Suprapubic skin (tissue), 4 donors: ENCODE measurements at regions not wholly inside any gene's neighbourhood (a gene's known extent, or its start where the extent isn't known, plus 50 kb on each side); places are given as distances from the start of the nearest gene placed in this dataset.

Experiments used
- DNase-seq, 2 donors: peaks; one replicate each; pipeline ENCODE4 v3.0.0-alpha.2; 2019; ENCODE audit warnings: low spot score in 2 of 2
- H3K27ac ChIP-seq: fragments of 200-600 bp; sonication (generic); one replicate; pipeline ENCODE4 v1.5.1; 2019
- H3K27me3 ChIP-seq: fragments of 200-600 bp; sonication (generic); one replicate; pipeline ENCODE4 v1.5.1; 2019
- H3K36me3 ChIP-seq: fragments of 200-600 bp; sonication (generic); one replicate; pipeline ENCODE4 v1.5.1; 2019
- H3K4me1 ChIP-seq: fragments of 200-600 bp; sonication (generic); one replicate; pipeline ENCODE4 v1.5.1; 2019
- H3K4me3 ChIP-seq: fragments of 200-600 bp; sonication (generic); one replicate; pipeline ENCODE4 v1.5.1; 2019; ENCODE audit warnings: mild to moderate bottlenecking
- H3K9me3 ChIP-seq: fragments of 200-600 bp; sonication (generic); one replicate; pipeline ENCODE4 v1.5.1; 2019
- CTCF ChIP-seq, 2 donors: fragments of 200-600 bp in 1 of 2; fragments of 450-650 bp in 1 of 2; sonication (generic) in 1 of 2; IDR thresholded peaks; one replicate each; pipeline ENCODE4 v1.5.1; 2016 to 2019; ENCODE audit warnings: antibody characterized with exemption in 2 of 2, mild to moderate bottlenecking in 1 of 2, moderate library complexity in 1 of 2
- EP300 ChIP-seq: sonication (generic); formaldehyde crosslinking; IDR thresholded peaks from one replicate; pipeline ENCODE4 v1.6.1; 2017; ENCODE audit warnings: antibody characterized with exemption
- POLR2A ChIP-seq, 2 donors: fragments of 450-650 bp; IDR thresholded peaks; one replicate each; pipeline ENCODE4 v1.6.1; 2017; ENCODE audit warnings: antibody characterized with exemption in 2 of 2, mild to moderate bottlenecking in 2 of 2, moderate library complexity in 2 of 2
- POLR2AphosphoS5 ChIP-seq, 3 donors: sonication (generic); formaldehyde crosslinking; IDR thresholded peaks; one replicate each; pipeline ENCODE4 v1.6.1; 2017; ENCODE audit warnings: antibody characterized with exemption in 3 of 3
- WGBS: methylation state at CpG from one replicate; pipeline ENCODE4 v1.1.5; 2018; 5-methylcytosine and 5-hydroxymethylcytosine counted together

GRCh38 chr6:91266156-91266555 is 679.3 kb upstream of the MAP3K7 start:
- Histone ChIP-seq H3K9me3 (no peaks in the 10 kb centered on the region), H3K36me3 (no peaks in the 10 kb centered on the region), H3K4me3 (no peak overlapping the region), H3K27ac (no peak overlapping the region), H3K4me1 (no peaks in the 10 kb centered on the region), H3K27me3 (no peaks in the 10 kb centered on the region)
- no peak for DNase-seq
- TF ChIP-seq EP300 (no peak), CTCF (IDR thresholded peaks at IDR 0.05) (no peak)

DNA sequence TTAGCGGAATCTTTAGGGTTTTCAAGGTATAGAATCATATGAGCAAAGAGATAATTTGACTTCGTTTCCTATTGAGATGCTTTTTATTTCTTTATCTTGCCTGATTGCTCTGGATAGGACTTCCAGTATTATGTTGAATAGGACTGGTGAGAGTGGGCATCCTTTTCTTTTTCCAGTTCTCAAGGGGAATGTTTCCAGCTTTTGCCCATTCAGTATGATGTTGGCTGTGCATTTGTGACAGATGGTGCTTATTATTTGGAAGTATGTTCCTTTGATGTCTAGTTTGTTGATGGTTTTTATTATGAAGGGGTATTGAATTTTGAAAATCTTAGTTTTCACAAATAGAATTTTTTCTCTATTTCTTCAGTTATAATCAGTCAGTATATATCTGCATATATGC is 656.6 kb upstream of the MAP3K7 start:
- no peaks in the 10 kb centered on the region for H3K27me3 ChIP-seq
- no peak for DNase-seq
- TF ChIP-seq POLR2A (IDR thresholded peaks at IDR 0.05) (no peak), POLR2AphosphoS5 (IDR thresholded peaks at IDR 0.05) (no peak), EP300 (no peak), CTCF (IDR thresholded peaks at IDR 0.05) (no peak)
- H3K9me3 ChIP-seq, result no peaks in the 10 kb centered on the region
- H3K4me3 ChIP-seq, result no peak overlapping the region
- no peaks in the 10 kb centered on the region for H3K4me1 ChIP-seq
- WGBS, result 81% methylated on average over 2 of the region's 2 CpGs
- no peak overlapping the region for H3K27ac ChIP-seq
- no peaks in the 10 kb centered on the region for H3K36me3 ChIP-seq

- H3K27ac ChIP-seq, result no peak overlapping the region
- TF ChIP-seq POLR2A (IDR thresholded peaks at IDR 0.05) (no peak), POLR2AphosphoS5 (IDR thresholded peaks at IDR 0.05) (no peak), CTCF (IDR thresholded peaks at IDR 0.05) (no peak), EP300 (no peak)
- H3K9me3 ChIP-seq, result no peaks in the 10 kb centered on the region
- H3K4me3 ChIP-seq, result no peak overlapping the region
- H3K27me3 ChIP-seq, result no peaks in the 10 kb centered on the region
- 80% methylated on average over 3 of the region's 3 CpGs for WGBS
- no peaks in the 10 kb centered on the region for H3K36me3 ChIP-seq
- no peaks in the 10 kb centered on the region for H3K4me1 ChIP-seq
- no peak for DNase-seq
Measured at GRCh38 chr6:91242614-91242949, 655.7 kb upstream of the MAP3K7 start.

DNA sequence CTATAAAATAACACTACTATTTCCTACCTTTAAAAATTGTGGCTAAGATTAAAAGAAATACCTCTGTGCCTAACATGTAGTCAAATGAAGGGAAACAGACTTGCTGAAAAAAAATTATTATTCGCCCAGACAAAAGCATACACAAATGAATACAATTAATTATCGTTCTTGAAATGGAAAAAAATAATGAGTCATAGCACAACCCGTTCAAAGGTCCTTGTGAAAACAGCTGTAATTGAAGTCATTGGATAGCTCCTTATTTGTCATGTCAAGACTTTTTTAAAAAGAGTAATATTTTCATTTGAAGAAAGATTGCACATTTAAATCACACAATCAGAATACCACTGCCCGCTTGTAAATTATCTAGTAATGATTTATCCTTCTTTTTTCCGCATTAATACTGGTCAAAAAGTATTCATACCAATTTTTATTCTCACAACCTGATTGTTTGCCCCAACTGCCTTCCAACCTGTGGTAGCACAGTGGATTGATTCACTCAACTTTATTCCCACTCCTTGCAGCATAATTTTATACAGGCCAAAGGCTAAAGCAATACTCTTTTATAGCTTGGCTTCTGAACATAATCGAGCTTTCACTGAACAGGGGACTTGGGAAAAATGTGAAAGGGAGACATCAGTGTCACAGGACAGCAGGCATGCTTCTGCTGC is 655.2 kb upstream of the MAP3K7 start:
- no peaks in the 10 kb centered on the region for H3K9me3 ChIP-seq
- no peak overlapping the region for H3K27ac ChIP-seq
- H3K4me1 ChIP-seq, result no peaks in the 10 kb centered on the region
- H3K27me3 ChIP-seq, result no peaks in the 10 kb centered on the region
- no peak for DNase-seq
- no peaks in the 10 kb centered on the region for H3K36me3 ChIP-seq
- no peak overlapping the region for H3K4me3 ChIP-seq
- WGBS, result 64% methylated on average over 6 of the region's 6 CpGs
- TF ChIP-seq POLR2AphosphoS5 (IDR thresholded peaks at IDR 0.05) (no peak), POLR2A (IDR thresholded peaks at IDR 0.05) (no peak), CTCF (IDR thresholded peaks at IDR 0.05) (no peak), EP300 (no peak)

GRCh38 chr6:91240878-91241603 is 654.2 kb upstream of the MAP3K7 start:
- H3K4me1 ChIP-seq, result no peaks in the 10 kb centered on the region
- TF ChIP-seq POLR2A (IDR thresholded peaks at IDR 0.05), result no peak
- TF ChIP-seq CTCF (IDR thresholded peaks at IDR 0.05), result no peak
- TF ChIP-seq EP300, result no peak
- TF ChIP-seq POLR2AphosphoS5 (IDR thresholded peaks at IDR 0.05), result no peak
- H3K27ac ChIP-seq, result no peak overlapping the region
- H3K4me3 ChIP-seq, result no peak overlapping the region
- no peaks in the 10 kb centered on the region for H3K9me3 ChIP-seq
- WGBS, result 57% methylated on average over 1 of the region's 1 CpG
- no peaks in the 10 kb centered on the region for H3K27me3 ChIP-seq
- no peaks in the 10 kb centered on the region for H3K36me3 ChIP-seq
- no peak for DNase-seq
